ENCODE measurements at regions not wholly inside any gene's neighbourhood (a gene's known extent, or its start where the extent isn't known, plus 50 kb on each side); places are given as distances from the start of the nearest gene placed in this dataset.

GRCh38 chr5:113901718-113902117, 388.2 kb downstream of the YTHDC2 start:
- intact Hi-C loops (cut with DNase I; ENCODE audit: low total_unique reads), result no loop called here
- TF ChIP-seq EP300 (IDR thresholded peaks at IDR 0.05) (no peak), POLR2AphosphoS5 (IDR thresholded peaks at IDR 0.05) (no peak), POLR2A (IDR thresholded peaks at IDR 0.05) (no peak), CTCF (IDR thresholded peaks at IDR 0.05) (no peak)

GRCh38 chr5:113902917-113903660, 389.6 kb downstream of the YTHDC2 start:
- Histone ChIP-seq H3K4me1 (no peaks in the 10 kb centered on the region), H3K27ac (no peak overlapping the region), H3K27me3 (no peaks in the 10 kb centered on the region), H3K9me3 (no peaks in the 10 kb centered on the region), H3K4me3 (no peak overlapping the region), H3K36me3 (no peaks in the 10 kb centered on the region)
- DNase-seq, result no peak
- TF ChIP-seq POLR2A (IDR thresholded peaks at IDR 0.05) (no peak), POLR2AphosphoS5 (IDR thresholded peaks at IDR 0.05) (no peak), EP300 (IDR thresholded peaks at IDR 0.05) (no peak), CTCF (IDR thresholded peaks at IDR 0.05) (no peak)
- intact Hi-C loops (cut with DNase I; ENCODE audit: low total_unique reads), result no loop called here
- WGBS, 5 donors, result 53 to 67% (median 56%) methylated on average over 2 of the region's 2 CpGs

More at GRCh38 chr5:113901718-113902117, 388.2 kb downstream of the YTHDC2 start:
- DNase-seq, result no peak
- 54 to 82% (median 73%) methylated on average over 1 of the region's 1 CpG for WGBS, 5 donors
- Histone ChIP-seq H3K9me3 (no peaks in the 10 kb centered on the region), H3K4me1 (no peaks in the 10 kb centered on the region), H3K27ac (no peak overlapping the region), H3K4me3 (no peak overlapping the region), H3K36me3 (no peaks in the 10 kb centered on the region), H3K27me3 (peaks cover 0 to 5% (median 0%) of the 10 kb centered on the region in 3 donors)

GRCh38 chr5:113909782-113910181, 396.3 kb downstream of the YTHDC2 start:
- Histone ChIP-seq H3K4me1 (no peaks in the 10 kb centered on the region), H3K4me3 (no peak overlapping the region), H3K9me3 (no peaks in the 10 kb centered on the region), H3K36me3 (no peaks in the 10 kb centered on the region), H3K27ac (no peak overlapping the region), H3K27me3 (no peaks in the 10 kb centered on the region)
- TF ChIP-seq POLR2AphosphoS5 (IDR thresholded peaks at IDR 0.05), result no peak
- no peak for TF ChIP-seq CTCF (IDR thresholded peaks at IDR 0.05)
- no peak for TF ChIP-seq EP300 (IDR thresholded peaks at IDR 0.05)
- no peak for TF ChIP-seq POLR2A (IDR thresholded peaks at IDR 0.05)
- intact Hi-C loops (cut with DNase I; ENCODE audit: low total_unique reads), result no loop called here
- 59 to 65% (median 61%) methylated on average over 6 of the region's 6 CpGs for WGBS, 5 donors
- DNase-seq, result peak in 1 of 2 donors; percentile 26

GRCh38 chr5:113917997-113918396, 404.5 kb downstream of the YTHDC2 start:
- Histone ChIP-seq H3K27me3 (no peaks in the 10 kb centered on the region), H3K4me1 (no peaks in the 10 kb centered on the region), H3K9me3 (no peaks in the 10 kb centered on the region), H3K36me3 (no peaks in the 10 kb centered on the region), H3K4me3 (no peak overlapping the region), H3K27ac (no peak overlapping the region)
- WGBS, 5 donors, result 18 to 40% (median 34%) methylated on average over 2 of the region's 2 CpGs
- DNase-seq, result peak in 1 of 2 donors; percentile 28
- TF ChIP-seq EP300 (IDR thresholded peaks at IDR 0.05) (no peak), CTCF (IDR thresholded peaks at IDR 0.05) (no peak), POLR2AphosphoS5 (IDR thresholded peaks at IDR 0.05) (no peak), POLR2A (IDR thresholded peaks at IDR 0.05) (no peak)
- intact Hi-C loops (cut with DNase I; ENCODE audit: low total_unique reads), result no loop called here
